ENCODE measurements at regions not wholly inside any gene's neighbourhood (a gene's known extent, or its start where the extent isn't known, plus 50 kb on each side); places are given as distances from the start of the nearest gene placed in this dataset.

DNA sequence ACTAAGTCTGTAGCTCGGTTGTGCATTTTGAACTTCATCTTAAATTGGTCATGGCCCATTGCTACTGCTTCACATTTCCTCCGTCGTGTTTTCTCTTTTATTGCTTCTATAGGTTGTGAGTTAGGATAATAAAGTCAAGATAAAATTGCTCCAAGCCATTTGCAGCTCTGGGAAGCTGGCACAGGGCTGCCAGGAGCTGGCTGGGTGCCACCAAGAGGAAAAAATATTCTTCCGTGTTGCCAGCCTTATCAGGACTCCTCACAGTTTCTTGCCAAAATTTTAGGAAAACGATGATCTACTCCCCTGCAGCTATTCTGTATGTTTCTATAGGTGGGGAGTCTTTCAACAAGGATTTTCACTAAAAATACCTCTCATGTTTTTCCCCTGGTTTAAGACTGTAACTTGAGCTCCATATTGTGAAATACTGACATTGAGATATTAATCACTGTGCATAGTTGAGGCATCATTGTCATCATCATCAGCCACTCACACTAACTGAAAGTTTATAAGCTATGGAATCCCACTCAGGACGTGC is 55.4 kb upstream of the PIAS1 start:
- no peaks in the 10 kb centered on the region for H3K9me2 ChIP-seq (ENCODE audit: insufficient read depth)
- intact Hi-C loops (cut with micrococcal nuclease), result no loop called here
- no peaks in the 10 kb centered on the region for H3K79me2 ChIP-seq (ENCODE audit: insufficient read depth, low read length)
- H3K9me3 ChIP-seq (ENCODE audit: control insufficient read depth in 1 of 2, insufficient read depth in 1 of 2, low read depth in 1 of 2, low read length in 2 of 2), result no peaks in the 10 kb centered on the region
- no peak for TF ChIP-seq EZH2 (IDR thresholded peaks at IDR 0.05)
- no peak for TF ChIP-seq REST (IDR thresholded peaks at IDR 0.05; ENCODE audit: low read depth)
- peak; percentile 67 for TF ChIP-seq CEBPB (IDR thresholded peaks at IDR 0.05; ENCODE audit: low read depth)
- no peak for TF ChIP-seq POLR2A (IDR thresholded peaks at IDR 0.05; ENCODE audit: borderline replicate concordance, extremely low read depth, insufficient read depth, insufficient read length)
- no peak for TF ChIP-seq EZH2phosphoT487 (IDR thresholded peaks at IDR 0.05; ENCODE audit: borderline replicate concordance)
- peaks cover 0 to 13% of the 10 kb centered on the region in 2 experiments for H3K4me1 ChIP-seq (ENCODE audit: control insufficient read depth in 1 of 2, insufficient read depth in 2 of 2, low read length in 2 of 2)
- ATAC-seq (no peak), DNase-seq (ENCODE audit: low read depth, low spot score) (no peak)
- no peaks in the 10 kb centered on the region for H3K36me3 ChIP-seq (ENCODE audit: control insufficient read depth in 1 of 2, insufficient read depth in 2 of 2, low read length in 2 of 2)
- H3K27me3 ChIP-seq (ENCODE audit: insufficient read depth, low read length), result no peaks in the 10 kb centered on the region
- no peak overlapping the region for H3K27ac ChIP-seq (ENCODE audit: low read depth, low read length)
- no peak overlapping the region for H3K9ac ChIP-seq (ENCODE audit: low read length)
- no peak overlapping the region for H3K4me3 ChIP-seq (replicated peaks in 1 of 2; ENCODE audit: low read depth in 1 of 2, low read length in 2 of 2)
- H2AFZ ChIP-seq (ENCODE audit: low read depth, low read length, poor library complexity, severe bottlenecking), result peak overlapping the region; percentile 32
- no peak overlapping the region for H3K4me2 ChIP-seq (ENCODE audit: low read length)
- POLR2A ChIA-PET, result no interaction called here
- no peaks in the 10 kb centered on the region for H4K20me1 ChIP-seq (ENCODE audit: insufficient read depth)
- BruUV-seq (replicated peaks), result no TSS peak
- RAD21 ChIA-PET (ENCODE audit: low non-redundant PET in 1 of 2, low total read pairs in 2 of 2, uncharacterized antibody in 2 of 2, unreplicated experiment in 2 of 2), result no interaction called here
- CTCF ChIA-PET, result no interaction called here

Measured in HCT116 (cell line).